ENCODE measurements at regions not wholly inside any gene's neighbourhood (a gene's known extent, or its start where the extent isn't known, plus 50 kb on each side); places are given as distances from the start of the nearest gene placed in this dataset.
"Not testable (repeated sequence)": the region's sequence is repeated elsewhere in the genome, so short reads cannot be mapped to it uniquely, and the experiment has no call there.

GRCh38 chr18:39627936-39628335 is 2062.3 kb upstream of the CELF4 start:
- DNase-seq (ENCODE audit: low spot score): no peak

GRCh38 chr18:39624961-39625360 is 2059.4 kb upstream of the CELF4 start:
- peak; percentile 63 for DNase-seq (ENCODE audit: low spot score)

DNA sequence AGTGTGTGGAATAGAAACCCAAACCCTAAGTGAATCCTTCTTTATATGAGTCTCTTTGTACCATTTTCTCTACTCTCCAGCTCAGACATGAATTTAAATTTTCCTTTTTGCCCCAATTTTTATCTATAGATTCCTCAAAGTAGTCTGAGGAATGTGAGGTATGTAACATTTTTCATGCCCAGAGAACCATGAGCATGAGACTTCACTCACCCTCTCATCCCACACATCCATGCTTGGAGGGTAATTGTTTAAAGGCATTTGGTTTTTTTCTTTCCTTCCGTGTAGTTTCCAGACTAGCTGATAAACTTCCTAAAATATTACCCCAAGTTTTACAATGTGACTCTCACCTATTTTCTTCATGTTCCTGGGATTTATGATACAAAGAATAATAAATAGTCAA is 2056.8 kb upstream of the CELF4 start:
- DNase-seq (ENCODE audit: low spot score): no peak

- no peak for DNase-seq (ENCODE audit: low spot score)
Measured at GRCh38 chr18:39620551-39621168, 2055.1 kb upstream of the CELF4 start.

DNA sequence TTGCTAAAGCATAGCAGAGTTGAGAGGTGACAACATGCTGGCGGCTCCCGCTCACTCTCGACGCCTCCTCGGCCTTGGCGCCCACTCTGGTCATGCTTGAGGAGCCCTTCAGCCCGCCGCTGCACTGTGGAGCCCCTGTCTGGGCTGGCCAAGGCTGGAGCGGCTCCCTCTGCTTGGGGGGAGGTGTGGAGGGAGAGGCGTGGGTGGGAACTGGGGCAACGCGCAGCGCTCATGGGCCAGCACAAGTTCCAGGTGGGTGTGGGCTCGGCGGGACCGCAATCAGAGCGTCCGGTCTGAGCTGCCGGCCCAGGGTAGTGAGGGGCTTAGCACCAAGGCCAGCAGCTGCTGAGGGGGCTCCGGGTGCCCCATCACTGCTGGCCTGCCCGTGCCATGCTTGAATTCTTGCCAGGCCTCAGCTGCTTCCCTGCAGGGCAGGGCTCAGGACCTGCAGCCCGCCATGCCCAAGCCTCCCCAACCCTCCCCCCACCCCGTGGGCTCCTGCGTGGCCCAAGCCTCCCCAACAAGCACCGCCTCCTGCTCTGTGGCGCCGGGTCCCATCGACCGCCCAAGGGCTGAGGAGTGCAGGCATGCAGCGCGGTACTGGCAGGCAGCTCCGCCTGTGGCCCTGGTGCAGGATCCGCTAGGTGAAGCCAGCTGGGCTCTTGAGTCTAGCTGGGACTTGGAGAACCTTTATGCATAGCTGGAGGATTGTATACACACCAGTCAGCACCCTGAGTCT is 2052.8 kb upstream of the CELF4 start:
- no peak for DNase-seq (ENCODE audit: low spot score)

DNA sequence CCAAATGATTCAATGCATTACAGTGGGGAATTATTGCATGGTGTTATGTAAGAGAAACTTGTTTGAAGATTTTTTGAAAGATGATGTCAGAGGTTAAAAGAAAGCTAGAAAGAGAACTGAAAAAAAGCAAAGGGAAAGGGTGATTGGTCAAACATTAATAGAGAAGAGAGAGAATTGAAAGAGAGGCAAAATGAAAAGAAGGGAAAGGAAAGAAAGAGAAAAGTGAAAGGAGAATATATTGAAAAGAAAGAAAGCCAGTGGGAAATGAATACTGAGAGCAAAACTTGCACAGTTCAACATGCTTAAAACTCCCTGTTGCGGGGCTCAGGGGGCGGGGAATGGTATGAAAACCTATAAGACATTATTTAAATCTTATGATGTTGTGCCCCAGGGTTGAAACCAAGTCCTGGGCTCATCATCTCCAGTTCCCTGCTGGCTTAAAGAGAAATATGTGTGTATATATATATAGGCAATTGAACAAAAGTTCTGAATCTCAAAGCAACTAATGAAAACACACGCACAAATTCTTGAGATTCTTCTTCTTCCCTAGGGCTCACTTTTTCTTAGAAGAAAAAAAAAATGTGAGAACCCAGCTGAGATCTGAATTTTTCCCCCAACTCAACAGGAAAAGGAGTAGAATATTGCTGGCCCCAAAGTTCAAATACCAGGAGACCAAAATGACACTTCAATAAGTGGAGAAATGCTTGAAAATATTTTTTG is 2045.9 kb upstream of the CELF4 start:
- no peak for DNase-seq (ENCODE audit: low spot score)

DNA sequence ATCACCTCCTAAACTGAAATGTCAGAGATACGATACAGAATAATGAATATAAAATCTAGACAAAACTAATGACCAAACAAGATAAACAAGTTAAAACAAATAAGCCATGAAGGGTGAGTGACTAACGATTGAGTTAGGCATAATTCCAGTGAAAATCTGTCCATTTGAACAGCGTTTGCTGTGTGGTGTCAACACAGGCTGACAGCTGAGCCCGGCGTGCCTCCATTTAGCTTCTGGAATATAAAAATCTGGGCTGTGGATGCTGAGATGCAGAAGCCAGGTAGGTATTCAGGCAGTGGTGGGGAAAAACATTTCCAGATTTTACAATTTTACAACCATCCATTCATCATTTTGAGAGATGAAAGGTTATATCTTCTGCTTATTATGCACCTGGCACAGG is 2041.4 kb upstream of the CELF4 start:
- no peak for DNase-seq (ENCODE audit: low spot score)

- DNase-seq (ENCODE audit: low spot score): peak; percentile 34
Measured at GRCh38 chr18:39604836-39605235, 2039.2 kb upstream of the CELF4 start.

DNA sequence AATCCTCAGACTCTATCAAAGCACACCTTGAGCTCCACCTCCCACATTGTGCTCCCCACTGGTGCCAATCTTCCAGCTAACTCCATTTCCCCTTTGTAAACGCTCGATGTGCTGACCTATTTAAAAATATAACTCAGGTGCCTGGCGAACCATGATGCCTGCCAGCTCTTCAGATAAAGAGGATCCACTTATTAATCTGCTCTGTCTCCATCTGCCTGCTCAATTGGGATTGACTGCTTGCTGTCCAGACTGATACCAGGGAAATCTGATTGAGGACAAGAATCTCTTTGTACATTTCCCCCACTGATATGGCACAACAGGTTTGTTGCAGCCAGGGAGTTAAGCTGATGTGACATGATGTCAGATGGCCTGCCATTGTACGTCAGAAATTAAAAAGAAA is 2036.5 kb upstream of the CELF4 start:
- no peak for DNase-seq (ENCODE audit: low spot score)

DNA sequence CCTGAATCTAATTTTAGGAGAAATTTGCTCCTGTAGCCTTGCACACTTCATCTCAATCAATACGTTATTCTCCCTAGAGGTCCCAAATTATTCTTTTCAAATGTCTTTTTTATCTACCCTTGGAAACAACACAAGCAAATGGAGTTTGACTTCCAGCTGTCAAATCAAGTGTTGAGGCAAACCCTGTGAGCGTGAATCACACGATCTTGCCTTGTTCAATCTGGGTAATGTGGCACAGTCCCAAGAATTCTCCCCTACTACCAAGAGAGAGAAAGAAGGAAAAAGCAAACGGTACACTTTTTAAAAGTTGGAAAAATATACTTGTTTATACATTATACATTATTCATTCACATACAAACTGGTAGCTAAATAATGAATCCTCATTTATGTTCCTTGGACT is 2035.3 kb upstream of the CELF4 start:
- DNase-seq (ENCODE audit: low spot score): no peak

- DNase-seq (ENCODE audit: low spot score): no peak
Measured at GRCh38 chr18:39599251-39599650, 2033.7 kb upstream of the CELF4 start.

GRCh38 chr18:39596891-39597290 is 2031.3 kb upstream of the CELF4 start:
- DNase-seq (ENCODE audit: low spot score): peak; percentile 29

DNA sequence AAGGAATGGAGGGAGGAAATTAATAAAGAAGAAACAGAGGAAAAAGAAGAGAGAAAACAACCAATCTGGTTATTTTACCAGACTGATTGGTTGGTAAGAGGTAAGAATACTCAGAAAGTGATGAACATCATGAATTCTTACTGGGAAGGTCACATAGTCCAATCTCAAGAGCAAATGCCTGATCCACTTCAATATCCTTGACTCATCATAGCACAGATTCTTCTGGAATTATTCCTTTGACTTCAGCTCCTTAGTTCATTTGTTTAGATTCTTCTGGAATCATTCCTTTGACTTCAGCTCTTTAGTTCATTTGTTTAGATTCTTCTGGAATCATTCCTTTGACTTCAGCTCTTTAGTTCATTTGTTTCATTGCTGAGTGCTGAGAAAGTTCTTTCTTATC is 2030.6 kb upstream of the CELF4 start:
- DNase-seq (ENCODE audit: low spot score): no peak

- no peak for DNase-seq (ENCODE audit: low spot score)
Measured at GRCh38 chr18:39594206-39594605, 2028.6 kb upstream of the CELF4 start.

GRCh38 chr18:39591649-39592048 is 2026.1 kb upstream of the CELF4 start:
- DNase-seq (ENCODE audit: low spot score): no peak

DNA sequence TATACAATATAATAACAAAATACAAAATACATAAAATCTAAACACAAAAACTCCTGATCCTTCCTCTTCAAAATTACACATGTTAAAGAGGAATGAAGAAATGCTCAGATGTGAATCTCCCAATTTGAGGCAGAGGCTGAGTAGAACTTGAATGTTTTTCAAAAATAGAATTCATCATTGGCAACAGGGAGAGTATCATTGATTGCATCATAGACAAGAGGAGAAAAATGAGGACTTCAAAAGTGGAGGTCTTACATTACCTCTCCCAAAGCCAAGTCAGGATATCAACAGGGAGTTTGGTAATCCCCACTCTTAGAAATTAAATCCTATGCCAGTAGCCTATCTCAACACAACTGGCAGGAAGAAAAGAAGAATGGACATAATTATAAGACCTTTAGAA is 2023.9 kb upstream of the CELF4 start:
- DNase-seq (ENCODE audit: low spot score): no peak

DNA sequence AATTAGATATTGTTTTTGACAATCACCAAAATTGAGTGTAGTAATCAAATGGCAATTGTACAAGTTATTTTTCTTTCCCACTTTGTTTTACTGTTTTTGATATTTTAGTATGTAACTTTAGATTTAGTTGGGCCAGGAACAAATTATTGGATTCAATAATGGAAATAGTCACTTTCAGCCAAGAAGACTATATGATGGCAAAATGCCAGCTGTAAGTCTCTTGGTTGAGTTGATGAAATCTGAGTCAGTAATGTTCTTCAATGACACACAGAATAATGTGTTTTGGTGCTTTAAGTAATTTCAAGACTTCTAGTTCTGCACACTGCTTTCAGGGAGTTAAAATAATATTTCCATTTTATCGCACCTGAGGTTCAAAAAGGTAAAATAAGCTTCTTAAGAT is 2022.0 kb upstream of the CELF4 start:
- no peak for DNase-seq (ENCODE audit: low spot score)

DNA sequence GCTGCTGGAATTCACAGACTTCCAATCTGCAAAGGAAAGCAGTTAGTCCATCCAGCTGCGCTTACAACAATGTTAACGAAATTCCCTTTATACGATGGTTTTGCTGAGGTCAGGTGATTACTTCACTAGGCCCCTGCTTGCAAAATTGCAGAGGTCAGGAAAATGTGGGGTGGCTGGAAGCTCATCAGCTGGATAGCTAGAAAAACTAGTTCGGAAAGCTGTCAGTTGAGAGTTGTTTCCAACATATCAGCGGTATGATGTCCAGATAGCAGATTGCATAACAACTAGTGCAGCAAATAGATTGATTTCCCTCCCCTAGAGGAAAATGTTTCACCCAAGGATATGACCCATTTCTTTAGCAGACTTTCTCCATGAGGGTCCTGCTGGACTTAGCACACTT is 2021.1 kb upstream of the CELF4 start:
- DNase-seq (ENCODE audit: low spot score): no peak

- DNase-seq (ENCODE audit: low spot score): no peak
Measured at GRCh38 chr18:39574897-39575296, 2009.3 kb upstream of the CELF4 start.

DNA sequence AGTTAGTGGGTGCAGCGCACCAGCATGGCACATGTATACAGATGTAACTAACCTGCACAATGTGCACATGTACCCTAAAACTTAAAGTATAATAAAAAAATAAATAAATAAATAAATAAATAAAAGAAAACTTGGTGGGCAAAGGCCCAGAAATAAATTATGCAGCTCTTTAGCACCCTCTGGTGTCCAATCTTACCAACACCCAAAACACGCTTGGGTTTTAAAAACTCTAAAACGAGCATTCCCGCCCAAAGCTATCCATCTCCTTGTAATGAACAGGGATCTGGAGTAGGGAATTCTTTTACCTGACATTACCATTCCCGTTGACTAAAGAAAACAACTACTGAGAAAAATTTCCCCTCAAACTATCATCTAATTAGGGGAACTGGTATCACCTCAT is 2005.9 kb upstream of the CELF4 start:
- peak; percentile 25 for DNase-seq (ENCODE audit: low spot score)

- DNase-seq (ENCODE audit: low spot score): not testable (repeated sequence)
Measured at GRCh38 chr18:39565551-39566230, 2000.1 kb upstream of the CELF4 start.

DNA sequence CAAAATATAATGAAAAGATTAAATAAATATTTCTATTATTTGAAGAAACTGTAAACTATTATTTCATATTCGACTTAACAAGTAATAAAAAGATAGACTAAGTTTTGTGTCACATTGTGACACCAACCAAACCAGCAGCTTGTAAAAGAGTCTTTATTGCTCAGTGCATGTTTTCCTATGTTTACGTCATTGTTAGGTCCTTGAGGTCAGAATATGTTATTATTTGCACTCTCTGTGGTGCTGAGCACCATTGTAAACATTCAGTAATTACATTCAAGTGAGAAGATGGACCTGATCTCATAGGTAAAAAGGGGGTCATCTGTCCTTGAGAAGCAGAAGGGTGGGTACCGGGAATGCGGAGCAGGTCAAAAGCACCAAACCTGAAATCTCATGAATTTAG is 1999.1 kb upstream of the CELF4 start:
- DNase-seq (ENCODE audit: low spot score): no peak

DNA sequence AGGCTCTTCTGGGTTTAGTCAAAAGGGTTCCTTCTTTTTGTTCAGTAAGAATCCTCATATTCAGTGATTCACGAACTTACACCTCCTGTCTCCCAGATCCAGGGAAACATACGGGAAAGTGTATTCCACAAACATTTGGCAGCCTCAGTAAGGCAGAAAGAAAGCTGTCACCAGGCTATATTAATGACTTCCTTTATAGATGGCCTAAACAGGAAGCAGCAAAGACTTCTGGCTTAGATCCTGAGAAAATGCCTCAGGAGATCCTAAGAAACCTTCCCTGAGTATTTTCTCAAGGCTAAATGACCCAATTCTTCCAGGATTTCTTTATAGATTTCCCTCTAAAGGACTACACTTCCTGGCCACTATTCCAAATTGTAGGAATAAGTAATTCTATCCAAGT is 1995.5 kb upstream of the CELF4 start:
- DNase-seq (ENCODE audit: low spot score): peak; percentile 72
